NCI-H1417 (cell line): ENCODE measurements at regions not wholly inside any gene's neighbourhood (a gene's known extent, or its start where the extent isn't known, plus 50 kb on each side); places are given as distances from the start of the nearest gene placed in this dataset.

ENCODE experiments used
- DNase-seq, 3 experiments: peaks; one replicate each; lab custom pipeline; 2025; lab: John Stamatoyannopoulos, UW

DNA sequence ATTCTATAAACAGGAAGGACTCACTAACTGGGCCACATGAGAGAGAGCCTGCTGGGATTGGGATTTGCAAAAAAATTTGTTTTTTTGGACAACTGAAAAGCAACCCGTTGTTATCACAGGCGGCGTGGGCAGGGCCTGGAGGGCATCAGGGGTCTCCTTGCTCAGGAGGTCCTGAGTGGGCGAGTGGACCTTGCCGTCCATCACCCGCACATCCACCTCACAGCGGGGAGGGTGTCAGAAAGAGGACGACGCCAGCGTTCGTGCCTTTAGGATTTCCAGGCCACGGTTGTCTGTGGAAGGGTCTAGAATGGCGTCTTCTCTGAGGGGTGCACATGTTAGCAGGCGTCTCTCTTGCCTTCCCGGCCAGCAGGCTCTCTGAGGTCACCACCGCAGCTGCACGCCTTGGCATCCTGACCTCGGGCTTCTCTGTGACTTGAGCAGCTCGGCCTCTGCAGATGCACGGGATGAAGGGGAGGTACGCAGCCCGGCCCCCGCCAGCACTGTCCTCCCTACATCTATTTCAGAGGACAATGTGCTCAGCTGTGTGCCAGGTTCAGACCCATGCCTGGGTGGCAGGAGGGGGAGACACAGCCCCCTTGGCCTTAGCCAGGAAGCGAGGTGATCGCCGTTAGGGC is 749.5 kb downstream of the BRD1 start:
- no peak for DNase-seq

DNA sequence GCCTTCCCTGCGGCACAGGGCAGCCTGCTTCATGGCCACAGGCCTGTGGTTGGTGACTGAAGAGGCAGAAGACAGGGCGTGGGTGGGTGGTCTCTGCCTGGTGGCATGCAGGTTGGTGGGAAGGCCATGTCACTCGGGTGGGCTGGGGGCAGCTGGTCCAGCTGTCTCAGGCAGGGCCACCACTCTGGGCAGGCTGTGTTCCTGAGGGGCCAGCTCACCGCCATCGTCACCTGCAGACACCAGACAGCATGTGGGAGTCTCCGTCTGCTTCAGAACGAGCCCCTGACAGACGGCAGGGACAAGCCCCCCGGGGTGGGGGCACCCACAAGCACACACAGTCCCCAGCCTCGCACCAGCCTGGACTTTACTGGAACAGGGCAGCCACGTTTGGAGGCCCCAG is 750.1 kb downstream of the BRD1 start:
- DNase-seq = no peak

DNA sequence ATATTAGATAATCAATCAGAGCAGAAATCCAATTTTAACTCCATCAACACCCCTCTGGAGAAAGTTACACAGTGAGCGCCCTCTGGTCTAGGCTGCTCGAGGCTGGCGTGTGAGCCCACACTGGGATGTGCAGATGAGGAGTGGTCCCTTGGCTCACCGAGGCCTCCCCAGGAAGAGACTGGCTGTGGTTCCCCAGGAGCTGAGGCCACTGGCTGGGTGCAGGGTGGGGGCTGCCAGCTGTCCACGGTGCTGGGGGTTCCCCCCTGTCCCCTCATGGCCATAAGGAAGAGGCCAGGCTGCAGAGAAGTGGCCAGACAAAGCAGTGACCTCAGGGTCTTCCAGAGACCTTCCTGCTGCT is 750.7 kb downstream of the BRD1 start:
- DNase-seq = no peak

GRCh38 chr22:49076300-49077035 is 751.2 kb downstream of the BRD1 start:
- no peak for DNase-seq

DNA sequence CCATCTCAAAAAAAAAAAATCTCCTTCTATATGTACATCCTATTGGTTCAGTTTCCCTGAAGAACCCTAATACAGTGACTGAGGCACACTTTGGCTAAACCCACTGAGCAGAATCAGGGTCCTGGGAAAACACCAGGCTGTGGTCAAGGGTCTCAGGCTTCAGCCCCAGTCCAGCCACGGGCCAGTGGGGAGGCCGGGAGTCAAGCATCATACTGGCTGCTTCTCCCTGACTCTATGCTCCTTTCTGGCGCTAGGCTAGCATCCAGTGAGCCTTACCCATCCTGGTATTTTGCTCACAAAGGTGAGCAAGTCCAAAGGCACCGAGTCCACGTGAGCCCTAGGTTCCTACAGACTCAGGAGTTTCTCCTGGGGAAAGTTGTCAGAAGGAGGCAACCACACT is 752.5 kb downstream of the BRD1 start:
- no peak for DNase-seq

DNA sequence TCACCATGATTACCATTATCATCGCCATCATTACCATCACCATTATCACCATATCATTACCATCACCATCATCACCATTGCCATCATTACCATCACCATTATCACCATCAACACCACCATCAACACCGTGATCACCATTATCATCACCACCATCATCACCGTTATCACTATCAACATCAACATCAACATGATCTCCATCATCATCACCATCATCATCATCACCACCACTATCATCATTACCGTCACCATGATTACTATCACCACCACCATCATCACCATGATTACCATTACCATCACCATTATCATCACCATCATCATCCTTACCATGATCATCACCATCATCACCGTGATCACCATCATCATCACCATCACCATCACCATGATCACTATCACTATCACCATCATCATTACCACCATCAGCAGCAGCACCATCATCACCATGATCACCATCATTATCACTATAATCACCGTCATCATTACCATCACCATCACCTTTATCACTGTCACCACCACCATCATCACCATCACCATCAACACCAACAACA is 753.7 kb downstream of the BRD1 start:
- DNase-seq = no peak

- DNase-seq = no peak
Measured at GRCh38 chr22:49072996-49073645, 754.6 kb downstream of the BRD1 start.

- DNase-seq = no peak
Measured at GRCh38 chr22:49070501-49070900, 757.2 kb downstream of the BRD1 start.

DNA sequence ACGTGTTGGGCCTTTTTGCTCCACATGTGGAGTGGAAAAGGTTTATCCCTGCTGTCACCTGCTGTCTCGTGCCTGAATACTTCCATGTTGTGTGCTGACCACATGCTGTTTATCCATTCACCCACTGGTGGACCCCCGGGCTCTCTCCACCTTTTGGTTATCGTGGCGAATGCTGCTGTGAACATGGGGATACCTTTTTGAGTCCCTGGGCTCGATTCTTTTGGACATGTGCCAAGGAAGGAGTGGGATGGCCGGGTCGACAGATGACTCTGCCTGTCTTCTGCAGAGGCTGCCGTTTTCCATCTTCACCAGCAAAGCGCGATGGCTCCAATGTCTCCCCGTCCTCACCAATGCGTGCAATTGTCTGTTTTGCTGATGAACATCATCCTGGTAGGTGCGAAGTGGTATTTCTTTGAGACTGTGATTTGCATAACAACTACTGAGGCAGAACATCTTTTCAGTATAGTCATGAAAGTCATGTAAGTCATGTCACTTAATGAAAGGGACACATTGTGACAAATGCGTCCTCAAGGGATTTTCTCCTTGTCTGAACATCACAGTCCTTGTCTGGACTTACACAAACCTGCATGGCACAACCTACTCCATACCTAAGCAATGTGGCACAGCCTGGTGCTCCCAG is 758.7 kb downstream of the BRD1 start:
- no peak for DNase-seq

GRCh38 chr22:49067504-49067903 is 760.2 kb downstream of the BRD1 start:
- DNase-seq = no peak

DNA sequence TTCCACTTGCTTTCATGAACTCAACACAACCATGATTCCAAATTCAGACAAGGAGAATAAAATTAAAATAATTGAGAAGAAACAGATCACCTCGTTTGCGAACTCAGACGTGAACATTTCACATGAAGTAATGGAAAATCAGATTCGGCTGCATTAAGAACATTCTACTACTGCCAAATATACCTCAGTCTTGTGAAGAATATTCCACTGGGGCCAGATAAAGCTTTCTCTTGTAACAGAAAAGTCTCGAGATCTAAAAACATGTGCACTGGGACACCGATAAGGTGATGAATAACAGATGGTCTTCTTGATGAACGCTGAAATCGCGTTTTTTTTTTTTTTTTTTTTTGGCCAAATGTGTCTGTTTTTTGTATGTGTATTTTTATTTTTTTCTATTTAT is 761.1 kb downstream of the BRD1 start:
- DNase-seq = no peak

GRCh38 chr22:49064836-49065235 is 762.8 kb downstream of the BRD1 start:
- no peak for DNase-seq

- DNase-seq = no peak
Measured at GRCh38 chr22:49063545-49063890, 764.2 kb downstream of the BRD1 start.

GRCh38 chr22:49062802-49063544 is 764.7 kb downstream of the BRD1 start:
- no peak for DNase-seq

DNA sequence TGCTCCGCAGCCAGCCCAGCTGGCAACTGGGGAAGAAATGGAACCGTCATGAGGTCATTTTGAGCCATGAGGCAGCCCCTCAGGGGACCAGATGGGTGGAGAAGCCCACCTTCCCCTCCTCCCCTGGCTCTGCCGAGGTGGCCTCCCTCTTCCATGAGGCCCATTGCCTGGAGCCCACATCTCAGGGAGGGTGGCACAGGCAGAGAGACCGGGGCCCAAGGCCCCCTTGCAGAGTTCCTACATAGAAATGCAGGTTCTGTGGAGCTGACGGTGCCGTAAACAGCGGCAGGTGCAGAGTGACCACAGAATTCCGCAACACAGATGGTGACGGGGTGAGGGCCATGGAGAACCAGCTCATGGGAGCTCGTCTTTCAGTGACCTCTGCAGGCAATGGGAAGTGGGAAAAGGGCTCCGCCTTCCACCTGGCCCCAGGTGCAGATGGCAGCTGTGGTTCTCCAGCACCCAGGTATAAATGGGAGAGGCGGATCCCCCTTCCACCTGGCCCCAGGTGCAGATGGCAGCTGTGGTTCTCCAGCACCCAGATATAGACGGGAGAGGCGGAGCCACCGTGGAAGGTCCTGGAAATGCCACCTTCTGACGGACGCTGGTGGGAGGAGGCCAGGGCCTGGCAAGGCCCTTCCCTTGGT is 765.4 kb downstream of the BRD1 start:
- DNase-seq = peak in 1 of 3 experiments; percentile 8

GRCh38 chr22:49057910-49058309 is 769.8 kb downstream of the BRD1 start:
- DNase-seq = no peak

- no peak for DNase-seq
Measured at GRCh38 chr22:49056301-49056700, 771.4 kb downstream of the BRD1 start.

- DNase-seq = no peak
Measured at GRCh38 chr22:49055406-49055805, 772.3 kb downstream of the BRD1 start.

- no peak for DNase-seq
Measured at GRCh38 chr22:49053578-49053977, 774.1 kb downstream of the BRD1 start.

- no peak for DNase-seq
Measured at GRCh38 chr22:49052560-49052959, 775.1 kb downstream of the BRD1 start.

GRCh38 chr22:49052023-49052538 is 775.6 kb downstream of the BRD1 start:
- DNase-seq = no peak
